CD4-positive, alpha-beta T cell treated with Interleukin-6 at 100 ng/mL for 8 hours (primary cell): ENCODE measurements at regions not wholly inside any gene's neighbourhood (a gene's known extent, or its start where the extent isn't known, plus 50 kb on each side); places are given as distances from the start of the nearest gene placed in this dataset.

Source experiments
- DNase-seq: peaks from one replicate; pipeline ENCODE4 v3.0.0-alpha.2; 2020; ENCODE audit warnings: mixed read lengths, low spot score

- no peak for DNase-seq
These were observed 272.1 kb downstream of the UACA start for GRCh38 chr15:70491201-70491621.

GRCh38 chr15:70490838-70491155, 272.6 kb downstream of the UACA start:
- DNase-seq: no peak

- no peak for DNase-seq
These were observed 273.1 kb downstream of the UACA start for GRCh38 chr15:70490148-70490837.

GRCh38 chr15:70488941-70489848, 274.2 kb downstream of the UACA start:
- DNase-seq: no peak

GRCh38 chr15:70488002-70488605, 275.3 kb downstream of the UACA start:
- DNase-seq: peak; percentile 74

- DNase-seq: no peak
These were observed 276.0 kb downstream of the UACA start for GRCh38 chr15:70487387-70487740.

GRCh38 chr15:70486451-70487386, 276.6 kb downstream of the UACA start:
- peak; percentile 38 for DNase-seq

GRCh38 chr15:70486012-70486411, 277.3 kb downstream of the UACA start:
- no peak for DNase-seq

- DNase-seq: no peak
These were observed 278.4 kb downstream of the UACA start for GRCh38 chr15:70484993-70485392.

- DNase-seq: no peak
These were observed 279.8 kb downstream of the UACA start for GRCh38 chr15:70483513-70483912.

GRCh38 chr15:70480196-70480856, 283.0 kb downstream of the UACA start:
- DNase-seq: peak; percentile 49

- DNase-seq: no peak
These were observed 283.6 kb downstream of the UACA start for GRCh38 chr15:70479785-70480184.

GRCh38 chr15:70479056-70479455, 284.3 kb downstream of the UACA start:
- DNase-seq: no peak

GRCh38 chr15:70478251-70478990, 284.9 kb downstream of the UACA start:
- DNase-seq: no peak

- DNase-seq: no peak
These were observed 285.6 kb downstream of the UACA start for GRCh38 chr15:70477750-70478250.

- no peak for DNase-seq
These were observed 286.9 kb downstream of the UACA start for GRCh38 chr15:70476441-70476840.

GRCh38 chr15:70475921-70476320, 287.4 kb downstream of the UACA start:
- no peak for DNase-seq

- no peak for DNase-seq
These were observed 288.0 kb downstream of the UACA start for GRCh38 chr15:70475407-70475781.

GRCh38 chr15:70474471-70475406, 288.6 kb downstream of the UACA start:
- DNase-seq: peak; percentile 42
